HuH-7 (cell line): ENCODE measurements at regions not wholly inside any gene's neighbourhood (a gene's known extent, or its start where the extent isn't known, plus 50 kb on each side); places are given as distances from the start of the nearest gene placed in this dataset.
"Not testable (repeated sequence)": the region's sequence is repeated elsewhere in the genome, so short reads cannot be mapped to it uniquely, and the experiment has no call there.

Source experiments
- DNase-seq: peaks from one replicate; pipeline ENCODE4 v3.0.0; 2011; ENCODE audit warnings: low spot score

DNA sequence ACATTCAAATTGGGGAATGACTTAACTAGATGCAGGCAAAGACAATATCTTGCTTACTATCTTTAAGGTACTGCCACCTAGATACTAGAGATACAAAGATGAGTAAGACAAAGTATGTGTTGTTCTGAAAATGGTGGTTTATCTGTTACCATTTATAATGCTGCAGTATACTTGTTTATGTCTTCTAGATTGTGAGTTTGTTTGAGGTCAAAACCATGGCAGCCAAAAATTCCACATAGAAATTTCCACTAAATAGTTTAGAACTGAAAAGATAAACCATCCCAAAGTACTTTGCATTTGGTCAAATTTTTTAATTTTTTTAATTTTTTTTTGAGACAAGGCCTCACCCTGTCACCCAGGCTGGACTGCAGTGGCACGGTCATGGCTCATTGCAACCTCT is 150.8 kb downstream of the SOX4 start:
- no peak for DNase-seq

DNA sequence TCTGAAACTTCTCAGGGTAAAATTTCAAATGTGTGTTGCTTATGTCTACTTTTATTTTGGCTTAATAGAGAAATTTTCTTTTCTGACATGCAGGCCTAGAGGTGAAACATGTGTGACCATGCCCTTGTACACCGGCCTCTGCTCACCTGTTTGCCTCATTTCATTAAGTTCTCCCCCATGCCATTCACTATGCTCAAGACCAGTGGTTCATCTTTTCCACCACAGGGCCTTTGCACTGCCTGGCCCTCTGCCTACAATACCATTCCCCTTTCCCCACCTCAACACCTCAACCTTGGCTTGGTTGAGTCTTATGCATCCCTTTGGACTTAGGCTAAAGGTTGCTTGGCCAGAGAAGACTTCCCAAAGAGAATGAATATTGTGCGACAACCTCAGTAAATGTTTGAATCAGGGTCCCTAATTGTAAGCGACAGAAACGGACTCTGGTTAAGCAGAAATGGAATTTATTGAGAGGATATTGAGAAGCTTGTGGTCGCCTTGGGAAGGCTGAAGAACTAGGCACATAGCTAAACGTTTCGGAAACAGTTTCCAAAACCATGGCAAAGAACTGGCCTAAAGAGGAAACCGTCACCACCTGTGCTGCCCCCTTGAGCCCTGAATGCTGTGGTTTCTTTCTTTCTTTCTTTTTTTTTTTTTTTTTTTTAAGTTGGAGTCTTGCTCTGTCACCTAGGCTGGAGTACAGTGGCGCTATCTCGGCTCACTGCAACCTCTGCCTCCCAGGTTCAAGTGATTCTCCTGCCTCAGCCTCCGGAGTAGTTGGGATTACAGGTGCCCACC is 152.2 kb downstream of the SOX4 start:
- no peak for DNase-seq

DNA sequence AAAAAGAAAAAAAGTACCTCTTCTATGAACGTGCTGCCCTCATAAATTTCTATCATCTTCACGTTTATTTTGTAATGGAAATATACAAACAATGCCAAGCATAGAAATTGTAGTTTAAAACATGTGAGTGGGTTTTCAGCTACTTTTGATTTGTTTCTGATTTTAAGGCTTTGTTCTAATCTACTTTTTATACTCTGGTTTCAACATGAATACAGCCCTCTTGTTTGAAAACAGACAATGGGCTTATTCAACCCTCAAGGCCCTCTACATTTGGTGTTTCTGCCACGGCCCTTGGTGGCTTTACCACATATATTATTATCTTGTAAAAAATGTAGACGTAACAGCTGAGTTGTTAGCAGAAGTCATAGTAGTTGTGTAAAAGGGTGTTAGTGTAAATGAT is 153.9 kb downstream of the SOX4 start:
- DNase-seq: no peak

DNA sequence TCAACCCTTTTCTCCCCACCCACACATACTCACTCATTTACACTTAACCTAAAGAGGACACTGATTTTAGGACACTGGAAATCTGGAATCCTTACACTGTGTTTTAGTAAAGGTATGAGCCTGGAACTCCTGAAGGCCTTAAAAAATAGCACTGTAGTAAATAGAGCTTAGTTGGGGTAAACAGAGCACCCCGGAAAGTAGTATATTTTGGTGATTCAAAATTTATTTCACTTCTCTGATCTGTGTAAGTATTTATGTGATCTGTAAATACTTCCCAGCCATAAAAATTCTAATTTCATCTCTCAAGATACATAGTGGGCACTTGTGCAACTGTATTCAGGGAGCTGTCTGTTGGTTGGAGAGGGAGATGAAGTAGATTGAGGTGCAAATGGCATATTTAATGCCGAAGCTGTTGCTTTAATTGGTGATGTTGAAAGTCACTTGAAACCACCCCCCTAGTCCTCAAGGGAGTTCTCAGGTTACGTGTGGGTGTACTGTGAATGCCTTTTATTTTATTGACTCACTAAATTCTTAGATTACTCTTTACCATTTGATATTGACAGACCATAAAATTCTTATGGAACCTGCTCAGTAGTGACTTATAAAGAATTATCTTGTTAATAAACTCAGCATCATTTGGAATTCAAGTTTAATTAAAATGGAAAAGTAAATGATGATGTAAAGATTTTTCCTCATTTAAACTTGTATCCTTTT is 154.9 kb downstream of the SOX4 start:
- no peak for DNase-seq

DNA sequence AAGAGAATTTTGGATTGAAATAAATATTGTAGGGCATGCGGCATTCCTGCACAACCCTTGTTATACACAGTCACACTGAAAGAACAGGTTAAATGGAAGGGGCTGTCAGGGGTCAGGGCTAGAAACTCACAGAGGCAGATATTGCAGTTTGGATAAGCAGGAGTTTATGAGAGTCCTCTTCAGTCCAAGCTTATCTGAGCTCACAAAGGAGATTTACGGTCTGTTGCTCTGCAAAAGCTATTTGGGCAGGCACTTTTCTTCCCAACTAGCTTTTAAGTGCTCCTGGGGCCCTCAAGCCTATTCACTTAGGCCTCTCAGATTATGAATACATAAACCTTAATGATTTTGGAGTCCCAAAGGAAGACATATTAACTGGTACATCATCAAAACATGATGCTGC is 156.2 kb downstream of the SOX4 start:
- no peak for DNase-seq

DNA sequence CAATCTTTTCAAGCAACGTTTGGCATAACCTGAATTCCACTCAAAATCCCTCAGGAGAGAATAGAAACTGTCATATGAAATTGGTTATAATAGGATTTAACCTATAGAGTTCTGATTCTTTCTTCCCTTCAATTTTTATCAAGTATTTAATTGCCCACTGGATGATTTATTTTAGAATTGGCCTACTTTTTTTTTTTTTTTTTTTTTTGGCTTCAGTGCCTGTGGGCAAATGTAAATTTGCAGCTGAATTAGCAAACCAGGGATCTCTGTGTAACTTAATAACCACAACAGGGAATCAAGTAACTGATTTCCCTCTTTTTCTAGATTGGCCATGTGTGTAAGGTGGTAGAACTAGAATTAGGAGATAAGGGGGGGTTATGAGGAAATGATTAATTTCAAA is 157.0 kb downstream of the SOX4 start:
- DNase-seq: no peak

DNA sequence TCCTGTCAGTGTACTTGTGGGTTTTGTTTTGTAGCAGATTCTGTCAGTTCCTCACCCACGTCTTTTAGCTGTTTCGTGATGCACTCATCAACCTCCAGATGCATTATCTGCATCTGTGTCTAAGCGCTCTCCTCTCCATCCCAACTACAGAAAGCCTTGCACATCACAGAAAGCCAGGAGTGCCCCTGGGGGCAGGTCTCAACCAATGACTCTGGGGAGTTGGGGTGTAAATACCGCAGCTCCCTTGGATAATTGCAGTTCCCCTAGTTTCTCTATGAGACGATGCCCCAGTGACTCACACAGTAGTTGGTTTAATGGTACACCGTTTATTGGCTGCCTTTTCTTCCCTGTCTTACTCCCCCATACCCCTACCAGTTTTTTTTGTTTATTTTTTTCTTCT is 158.1 kb downstream of the SOX4 start:
- DNase-seq: no peak

DNA sequence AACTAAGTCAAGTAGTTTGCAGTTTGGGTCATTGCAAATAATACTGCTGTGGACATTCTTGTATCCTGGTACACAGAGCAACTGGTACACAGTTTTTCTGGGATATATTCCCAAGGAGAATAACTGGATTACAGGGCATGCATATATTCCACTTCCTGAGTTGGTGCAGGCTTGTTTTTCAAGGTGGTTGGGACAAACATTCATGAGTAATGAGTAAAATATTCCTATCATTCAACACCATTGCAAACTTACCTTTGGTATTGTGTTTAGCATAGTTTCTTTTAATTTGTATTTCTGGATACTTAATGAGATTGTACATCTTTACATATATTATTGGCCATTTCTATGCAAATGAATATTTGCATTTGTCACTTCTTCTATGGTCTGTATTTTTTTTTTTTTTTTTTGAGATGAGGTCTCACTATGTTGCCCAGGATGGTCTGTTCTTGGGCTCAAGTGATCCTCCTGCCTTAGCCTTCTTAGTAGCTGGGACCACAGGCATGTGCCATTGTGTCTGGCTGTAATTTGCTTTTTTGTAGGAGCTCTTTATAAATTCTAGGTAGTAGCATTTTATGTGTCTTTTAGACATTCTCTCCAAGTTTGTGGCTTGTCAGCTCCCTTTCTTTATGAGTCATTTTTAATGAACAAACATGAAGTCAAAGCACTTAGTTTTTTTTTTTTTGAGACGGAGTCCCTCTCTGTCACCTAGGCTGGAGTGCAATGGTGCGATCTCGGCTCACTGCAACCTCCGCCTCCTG is 158.7 kb downstream of the SOX4 start:
- no peak for DNase-seq

DNA sequence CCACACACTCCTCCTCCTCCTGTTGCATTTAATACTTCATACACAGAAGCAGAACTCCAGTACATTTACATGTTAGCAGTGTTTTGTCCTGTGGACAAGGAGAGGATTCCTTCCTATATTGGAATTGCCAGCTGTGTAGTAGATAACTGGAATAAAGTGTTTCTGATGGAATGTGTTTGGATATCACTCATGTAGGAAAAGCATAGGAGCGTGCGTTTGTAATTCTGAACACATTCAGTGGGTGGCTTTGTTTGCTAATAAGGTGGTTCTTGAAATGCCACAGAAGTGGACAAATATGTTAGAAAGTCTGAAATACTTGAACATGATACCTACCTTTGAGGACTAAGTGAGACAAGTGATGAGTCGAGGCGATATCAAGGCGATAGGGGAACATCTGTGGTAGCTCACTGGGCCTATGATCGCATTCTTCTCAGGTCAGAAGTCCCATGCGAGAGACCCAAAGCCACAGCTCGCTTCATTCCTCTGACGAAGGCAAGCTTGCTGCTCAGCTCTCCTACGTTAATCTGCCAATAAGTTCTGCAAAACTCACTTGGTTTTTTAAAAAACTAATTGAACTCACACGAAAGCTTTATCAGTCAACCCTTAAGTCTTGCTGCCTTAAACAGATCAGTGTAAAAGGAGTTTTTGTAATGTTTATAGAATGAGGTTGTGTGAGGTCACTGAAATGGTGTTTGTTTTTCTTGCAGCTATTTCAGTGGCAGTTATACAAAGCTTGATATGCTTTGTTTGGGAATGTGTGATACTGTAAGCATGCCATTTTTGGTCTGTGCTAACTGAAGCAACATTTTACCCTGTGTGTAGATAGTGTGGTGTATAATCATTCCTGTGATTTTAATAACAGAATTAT is 159.9 kb downstream of the SOX4 start:
- DNase-seq: no peak

DNA sequence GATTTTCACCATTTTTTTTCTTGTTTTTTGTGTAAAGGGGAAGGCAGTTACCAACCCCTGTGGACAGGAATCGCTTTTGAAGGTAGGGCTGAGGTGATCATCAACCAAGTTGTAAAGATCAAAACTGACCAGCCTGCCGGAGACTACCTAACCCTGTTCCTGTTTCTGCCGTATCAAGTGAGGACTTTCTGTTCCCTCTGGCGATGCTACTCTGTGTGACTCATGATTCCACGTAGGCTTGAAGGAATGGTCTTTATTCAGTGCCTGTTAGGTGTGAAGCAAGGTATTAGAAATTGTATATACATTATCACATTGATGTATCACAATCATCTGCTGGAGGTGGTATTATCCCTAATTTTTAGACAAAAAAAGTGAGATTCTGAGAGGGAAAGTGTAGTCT is 161.3 kb downstream of the SOX4 start:
- no peak for DNase-seq

DNA sequence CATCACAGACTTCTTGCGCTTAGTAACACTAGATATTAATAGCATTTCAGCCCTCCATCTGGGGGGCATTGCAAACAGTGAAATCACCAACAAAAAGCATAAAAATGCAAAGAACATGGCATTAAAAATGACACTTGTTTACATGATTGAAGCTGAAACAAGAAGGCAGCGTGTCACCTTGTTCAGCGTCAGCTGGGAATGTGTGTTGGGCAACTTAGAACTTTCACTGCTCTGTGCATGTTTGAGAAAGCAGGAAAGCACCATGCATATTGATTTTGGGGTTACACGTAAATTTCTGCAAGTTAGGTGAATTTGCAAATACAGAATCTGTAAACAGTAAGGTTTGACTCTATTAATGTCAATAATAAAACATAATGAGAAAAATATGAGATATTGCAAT is 162.9 kb downstream of the SOX4 start:
- DNase-seq: no peak

DNA sequence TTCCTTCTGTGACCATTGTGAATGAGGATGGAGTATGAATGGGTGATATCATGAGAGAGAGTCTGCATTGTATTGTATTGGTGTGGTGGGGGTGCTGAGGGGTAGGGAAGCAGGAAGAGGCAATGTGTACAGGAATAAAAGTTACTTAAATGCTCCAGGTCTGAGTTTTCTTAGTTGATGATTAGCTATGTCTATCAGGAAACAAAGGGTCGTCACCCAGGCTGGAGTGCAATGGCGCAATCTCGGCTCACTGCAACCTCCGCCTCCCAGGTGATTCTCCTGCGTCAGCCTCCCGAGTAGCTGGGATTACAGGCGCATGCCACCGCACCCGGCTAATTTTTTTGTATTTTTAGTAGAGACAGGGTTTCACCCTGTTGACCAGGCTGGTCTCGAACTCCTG is 163.8 kb downstream of the SOX4 start:
- not testable (repeated sequence) for DNase-seq

DNA sequence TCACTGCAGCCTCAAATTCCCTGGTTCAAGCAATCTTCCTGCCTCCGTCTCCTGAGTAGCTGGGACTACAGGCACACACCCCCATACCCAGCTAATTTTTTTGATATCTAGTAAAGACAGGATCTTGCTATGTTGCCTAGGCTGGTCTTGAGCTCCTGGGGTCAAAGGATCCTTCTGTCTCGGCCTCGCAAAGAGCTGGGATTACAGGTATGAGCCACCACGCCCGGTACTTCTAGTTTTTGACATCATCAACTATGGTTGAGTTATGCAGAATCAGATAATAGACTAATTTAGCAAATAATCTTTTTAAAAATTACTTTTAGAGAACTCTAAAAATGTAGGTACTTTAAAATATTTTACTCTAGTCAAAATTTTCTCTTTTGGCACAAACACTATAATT is 166.2 kb downstream of the SOX4 start:
- no peak for DNase-seq

DNA sequence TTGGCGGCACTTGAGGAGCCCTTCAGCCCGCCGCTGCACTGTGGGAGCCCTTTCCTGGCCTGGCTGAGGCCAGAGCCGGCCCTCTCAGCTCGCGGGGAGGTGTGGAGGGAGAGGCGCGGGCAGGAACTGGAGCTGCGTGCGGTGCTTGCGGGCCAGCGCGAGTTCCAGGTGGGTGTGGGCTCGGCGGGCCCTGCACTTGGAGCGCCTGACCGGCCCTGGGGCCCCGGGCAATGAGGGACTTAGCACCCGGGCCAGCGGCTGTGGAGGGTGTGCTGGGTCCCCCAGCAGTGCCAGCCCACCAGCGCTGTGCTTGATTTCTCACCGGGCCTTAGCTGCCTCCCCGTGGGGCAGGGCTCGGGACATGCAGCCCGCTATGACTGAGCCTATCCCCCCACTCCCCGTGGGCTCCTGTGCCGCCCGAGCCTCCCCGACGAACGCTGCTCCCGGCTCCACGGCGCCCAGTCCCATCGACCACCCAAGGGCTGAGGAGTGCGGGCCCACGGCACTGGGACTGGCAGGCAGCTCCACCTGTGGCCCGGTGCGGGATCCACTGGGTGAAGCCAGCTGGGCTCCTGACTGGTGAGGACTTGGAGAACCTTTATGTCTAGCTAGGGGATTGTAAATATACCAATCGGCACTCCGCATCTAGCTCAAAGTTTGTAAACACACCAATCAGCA is 167.6 kb downstream of the SOX4 start:
- not testable (repeated sequence) for DNase-seq

DNA sequence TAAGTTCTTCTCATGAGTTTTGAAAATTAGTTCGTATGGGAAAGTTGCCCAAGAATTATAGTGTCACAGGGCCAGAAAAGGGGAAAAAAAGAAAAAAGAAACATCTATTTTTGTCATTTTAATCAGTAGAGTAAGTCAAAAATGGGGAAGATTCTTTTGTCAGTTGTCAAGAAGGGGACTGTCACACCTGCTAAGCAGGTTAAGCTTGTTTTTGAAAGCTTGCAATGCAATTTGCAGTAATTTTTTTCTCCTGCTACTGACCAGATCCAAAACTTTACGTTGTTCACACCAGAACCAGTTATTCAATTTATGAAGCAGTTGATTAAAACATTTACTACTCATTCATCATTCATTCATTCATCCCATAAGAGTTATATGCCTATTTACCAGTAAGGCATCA is 171.4 kb downstream of the SOX4 start:
- DNase-seq: no peak

DNA sequence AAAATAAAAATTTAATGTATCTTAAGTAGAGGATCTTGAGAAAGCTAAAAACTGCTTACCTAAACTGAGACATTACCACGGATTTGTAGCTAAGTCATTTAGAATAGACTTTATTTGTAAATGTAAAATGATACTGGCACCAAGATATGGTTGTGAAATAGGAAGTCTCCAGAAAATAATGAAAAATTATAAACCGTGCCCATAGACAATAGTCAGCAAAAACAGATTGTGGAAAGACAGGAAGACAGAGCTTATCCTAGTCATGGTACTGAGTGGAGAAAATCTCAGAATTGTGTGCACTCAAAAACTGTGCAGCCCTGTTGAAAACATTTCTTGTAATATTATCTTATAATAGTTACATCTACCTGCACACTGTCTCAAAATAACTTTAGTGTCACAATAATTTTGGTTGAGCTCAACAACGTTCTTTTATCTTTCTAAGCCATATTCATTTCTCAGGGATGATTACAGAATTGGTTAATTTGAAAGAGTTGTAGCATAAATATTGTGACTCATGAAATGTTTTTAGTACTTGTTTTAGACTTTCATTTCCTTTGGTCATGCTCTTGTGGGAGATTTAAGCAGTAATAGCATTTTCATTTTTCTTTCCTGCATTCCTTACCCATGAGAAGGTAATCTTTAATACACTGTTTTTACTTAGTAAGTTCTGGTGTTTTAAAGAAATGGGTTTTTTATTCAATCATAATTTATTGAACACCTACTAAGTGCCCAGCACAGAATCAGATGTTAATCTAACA is 174.5 kb downstream of the SOX4 start:
- DNase-seq: no peak

DNA sequence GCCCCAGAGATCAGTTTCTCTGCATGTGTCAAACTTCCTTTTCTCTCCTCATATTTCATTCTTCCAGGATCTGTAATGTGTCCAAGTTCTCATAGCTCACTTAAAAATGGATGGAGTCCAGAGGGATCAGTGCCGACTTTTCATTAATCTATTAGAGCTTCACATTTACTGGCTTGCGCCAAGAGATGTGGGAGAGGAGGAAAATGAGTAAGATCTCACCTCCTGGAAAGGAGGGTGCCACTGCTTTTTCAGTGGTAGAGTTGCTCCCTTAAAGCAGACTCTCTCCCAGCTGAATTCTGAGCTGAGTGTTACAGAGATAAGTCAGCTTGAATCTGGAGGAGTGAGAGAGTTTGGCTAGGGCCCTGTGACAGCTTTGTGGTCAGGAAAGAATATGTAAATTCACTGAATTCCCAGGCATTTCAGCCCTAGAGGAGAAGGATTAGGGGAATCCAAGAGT is 175.9 kb downstream of the SOX4 start:
- DNase-seq: no peak

DNA sequence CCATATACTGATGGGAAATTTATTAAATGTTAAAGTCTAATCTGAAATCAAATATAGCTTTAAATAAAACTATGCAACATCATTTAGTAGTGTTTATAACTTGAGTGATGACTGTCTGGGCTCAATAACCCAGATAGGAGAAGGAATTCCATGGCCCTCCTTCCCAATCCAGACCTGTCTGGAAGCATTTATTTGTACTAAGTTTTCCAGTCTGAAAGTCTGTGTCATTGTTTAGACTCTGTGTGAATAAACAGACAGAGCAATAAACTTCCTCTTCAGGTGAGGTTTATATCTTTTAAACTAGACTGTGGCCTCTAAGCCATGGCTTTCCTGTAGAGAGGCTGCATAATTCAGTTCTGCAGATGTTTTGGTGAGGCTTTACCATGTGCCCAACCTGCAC is 176.4 kb downstream of the SOX4 start:
- DNase-seq: no peak

DNA sequence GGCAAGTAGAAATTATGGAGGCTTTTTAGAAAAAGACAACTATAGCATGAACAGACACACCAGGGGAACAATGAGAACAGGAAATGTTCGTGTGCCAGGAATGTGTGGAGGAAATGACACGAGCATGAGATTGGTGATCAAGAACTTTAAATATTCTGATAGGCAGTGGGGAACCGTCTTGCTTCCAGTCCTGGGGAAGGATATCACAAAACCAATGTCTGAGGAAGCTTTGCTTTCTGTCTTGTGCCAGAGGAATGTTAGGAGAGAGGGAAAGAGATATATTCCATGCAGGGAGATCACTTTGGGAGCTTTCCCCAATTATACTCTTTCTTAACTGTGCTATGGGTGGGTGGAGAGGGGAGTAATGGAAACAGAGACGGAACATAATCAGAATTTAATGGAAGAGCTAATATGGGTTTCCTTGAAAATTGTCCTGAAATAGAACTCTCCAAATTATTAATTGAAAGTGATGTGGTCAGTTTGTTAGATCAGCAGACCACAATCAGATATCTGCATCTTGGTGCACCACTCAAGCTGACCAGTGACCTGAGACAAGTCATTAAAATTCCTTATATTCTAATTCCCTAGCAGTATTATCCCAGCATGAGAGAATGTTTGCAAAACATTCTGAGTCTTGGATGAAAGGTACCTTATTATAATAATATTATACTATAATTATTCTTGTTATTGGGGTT is 178.2 kb downstream of the SOX4 start:
- no peak for DNase-seq

DNA sequence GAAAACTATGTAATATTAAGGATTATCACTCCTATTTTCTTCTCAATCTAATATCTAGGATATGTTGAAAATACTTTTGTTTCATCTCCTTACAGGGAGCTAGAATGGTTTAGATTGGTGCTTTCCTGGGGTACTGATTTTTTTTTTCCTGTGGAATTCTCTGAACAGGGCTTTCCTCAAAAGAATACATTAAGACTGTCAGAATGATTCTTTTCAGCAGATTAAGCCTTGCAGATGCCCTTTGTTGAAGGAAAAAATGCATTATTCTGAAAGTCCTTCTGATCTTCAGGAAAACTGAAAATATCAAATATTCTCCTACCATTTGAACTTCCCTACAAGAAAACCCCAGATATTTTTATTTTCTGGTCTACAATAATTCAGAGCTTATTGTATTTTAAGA is 178.9 kb downstream of the SOX4 start:
- DNase-seq: no peak
